Activated T-cell treated with anti-CD3 and anti-CD28 coated beads, Interleukin-2, amount 50 U/mL, for 24 hours (primary cell): ENCODE measurements at regions not wholly inside any gene's neighbourhood (a gene's known extent, or its start where the extent isn't known, plus 50 kb on each side); places are given as distances from the start of the nearest gene placed in this dataset.
"Not testable (repeated sequence)": the region's sequence is repeated elsewhere in the genome, so short reads cannot be mapped to it uniquely, and the experiment has no call there.

Experiments
- DNase-seq: peaks from one replicate; pipeline ENCODE4 v3.0.0-alpha.2; 2020
- H3K27ac Mint-ChIP-seq: 2 replicates; pipeline ENCODE4 v1.8.0; 2020; ENCODE audit warnings: mild to moderate bottlenecking, mixed read lengths
- H3K27me3 Mint-ChIP-seq: 2 replicates; pipeline ENCODE4 v1.8.0; 2020; ENCODE audit warnings: mixed read lengths
- H3K36me3 Mint-ChIP-seq: 2 replicates; pipeline ENCODE4 v1.8.0; 2020; ENCODE audit warnings: low read depth, mixed read lengths
- H3K4me1 Mint-ChIP-seq: 2 replicates; pipeline ENCODE4 v1.8.0; 2020; ENCODE audit warnings: low read depth, mixed read lengths
- H3K4me3 Mint-ChIP-seq: 2 replicates; pipeline ENCODE4 v1.8.0; 2020; ENCODE audit warnings: mild to moderate bottlenecking, moderate library complexity, mixed read lengths
- H3K9me3 Mint-ChIP-seq: 2 replicates; pipeline ENCODE4 v1.8.0; 2020; ENCODE audit warnings: mixed read lengths

GRCh38 chr15:93942269-93942694 lies 289.1 kb upstream of the MCTP2 start:
- Mint-ChIP-seq H3K27me3 (peaks cover 4% of the 10 kb centered on the region), H3K9me3 (no peaks in the 10 kb centered on the region), H3K4me3 (no peak overlapping the region), H3K4me1 (no peaks in the 10 kb centered on the region), H3K36me3 (no peaks in the 10 kb centered on the region), H3K27ac (no peak overlapping the region)
- DNase-seq = no peak

- Mint-ChIP-seq H3K27me3 (peaks cover 4% of the 10 kb centered on the region), H3K4me3 (no peak overlapping the region), H3K27ac (no peak overlapping the region), H3K36me3 (no peaks in the 10 kb centered on the region), H3K9me3 (no peaks in the 10 kb centered on the region), H3K4me1 (no peaks in the 10 kb centered on the region)
- no peak for DNase-seq
Measured at GRCh38 chr15:93941697-93942096, 289.7 kb upstream of the MCTP2 start.

GRCh38 chr15:93940226-93940625 lies 291.1 kb upstream of the MCTP2 start:
- H3K9me3 Mint-ChIP-seq = no peaks in the 10 kb centered on the region
- no peak overlapping the region for H3K27ac Mint-ChIP-seq
- no peak overlapping the region for H3K4me3 Mint-ChIP-seq
- no peaks in the 10 kb centered on the region for H3K36me3 Mint-ChIP-seq
- peaks cover 7% of the 10 kb centered on the region for H3K27me3 Mint-ChIP-seq
- DNase-seq = no peak
- H3K4me1 Mint-ChIP-seq = no peaks in the 10 kb centered on the region

GRCh38 chr15:93932164-93932776 lies 299.1 kb upstream of the MCTP2 start:
- Mint-ChIP-seq H3K4me3 (no peak overlapping the region), H3K36me3 (no peaks in the 10 kb centered on the region), H3K27me3 (peaks cover 17% of the 10 kb centered on the region), H3K9me3 (no peaks in the 10 kb centered on the region), H3K4me1 (no peaks in the 10 kb centered on the region), H3K27ac (no peak overlapping the region)
- no peak for DNase-seq

- H3K4me3 Mint-ChIP-seq = no peak overlapping the region
- H3K36me3 Mint-ChIP-seq = no peaks in the 10 kb centered on the region
- no peaks in the 10 kb centered on the region for H3K4me1 Mint-ChIP-seq
- no peak overlapping the region for H3K27ac Mint-ChIP-seq
- H3K27me3 Mint-ChIP-seq = peaks cover 15% of the 10 kb centered on the region
- no peak for DNase-seq
- no peaks in the 10 kb centered on the region for H3K9me3 Mint-ChIP-seq
Measured at GRCh38 chr15:93929375-93930094, 301.8 kb upstream of the MCTP2 start.

GRCh38 chr15:93920204-93920603 lies 311.2 kb upstream of the MCTP2 start:
- Mint-ChIP-seq H3K27ac (no peak overlapping the region), H3K27me3 (peaks cover under 1% of the 10 kb centered on the region), H3K4me1 (no peaks in the 10 kb centered on the region), H3K9me3 (peaks cover 6% of the 10 kb centered on the region), H3K4me3 (no peak overlapping the region), H3K36me3 (no peaks in the 10 kb centered on the region)
- no peak for DNase-seq

- not testable (repeated sequence) for H3K9me3 Mint-ChIP-seq, H3K36me3 Mint-ChIP-seq, H3K27me3 Mint-ChIP-seq, DNase-seq, H3K4me3 Mint-ChIP-seq, H3K4me1 Mint-ChIP-seq, H3K27ac Mint-ChIP-seq
Measured at GRCh38 chr15:93918801-93919200, 312.6 kb upstream of the MCTP2 start.

- H3K27ac Mint-ChIP-seq = no peak overlapping the region
- H3K27me3 Mint-ChIP-seq = peaks cover 4% of the 10 kb centered on the region
- H3K9me3 Mint-ChIP-seq = peaks cover 1% of the 10 kb centered on the region
- no peak overlapping the region for H3K4me3 Mint-ChIP-seq
- no peaks in the 10 kb centered on the region for H3K4me1 Mint-ChIP-seq
- DNase-seq = no peak
- no peaks in the 10 kb centered on the region for H3K36me3 Mint-ChIP-seq
Measured at GRCh38 chr15:93917181-93917580, 314.2 kb upstream of the MCTP2 start.

GRCh38 chr15:93913871-93914270 lies 317.5 kb upstream of the MCTP2 start:
- H3K4me3 Mint-ChIP-seq = no peak overlapping the region
- no peaks in the 10 kb centered on the region for H3K9me3 Mint-ChIP-seq
- peaks cover 9% of the 10 kb centered on the region for H3K27me3 Mint-ChIP-seq
- no peak overlapping the region for H3K27ac Mint-ChIP-seq
- DNase-seq = no peak
- no peaks in the 10 kb centered on the region for H3K4me1 Mint-ChIP-seq
- H3K36me3 Mint-ChIP-seq = no peaks in the 10 kb centered on the region

- no peaks in the 10 kb centered on the region for H3K9me3 Mint-ChIP-seq
- no peaks in the 10 kb centered on the region for H3K36me3 Mint-ChIP-seq
- H3K27me3 Mint-ChIP-seq = peaks cover 9% of the 10 kb centered on the region
- no peak for DNase-seq
- no peaks in the 10 kb centered on the region for H3K4me1 Mint-ChIP-seq
- no peak overlapping the region for H3K4me3 Mint-ChIP-seq
- no peak overlapping the region for H3K27ac Mint-ChIP-seq
Measured at GRCh38 chr15:93913310-93913709, 318.1 kb upstream of the MCTP2 start.

- Mint-ChIP-seq H3K4me3 (no peak overlapping the region), H3K36me3 (no peaks in the 10 kb centered on the region), H3K4me1 (no peaks in the 10 kb centered on the region), H3K27me3 (no peaks in the 10 kb centered on the region), H3K9me3 (no peaks in the 10 kb centered on the region), H3K27ac (no peak overlapping the region)
- DNase-seq = no peak
Measured at GRCh38 chr15:93900476-93901400, 330.6 kb upstream of the MCTP2 start.

GRCh38 chr15:93899817-93900216 lies 331.5 kb upstream of the MCTP2 start:
- no peaks in the 10 kb centered on the region for H3K36me3 Mint-ChIP-seq
- H3K27me3 Mint-ChIP-seq = no peaks in the 10 kb centered on the region
- H3K4me1 Mint-ChIP-seq = no peaks in the 10 kb centered on the region
- H3K4me3 Mint-ChIP-seq = no peak overlapping the region
- no peak for DNase-seq
- H3K9me3 Mint-ChIP-seq = no peaks in the 10 kb centered on the region
- H3K27ac Mint-ChIP-seq = no peak overlapping the region

- H3K9me3 Mint-ChIP-seq = no peaks in the 10 kb centered on the region
- DNase-seq = no peak
- H3K4me1 Mint-ChIP-seq = no peaks in the 10 kb centered on the region
- H3K27ac Mint-ChIP-seq = no peak overlapping the region
- no peak overlapping the region for H3K4me3 Mint-ChIP-seq
- no peaks in the 10 kb centered on the region for H3K36me3 Mint-ChIP-seq
- no peaks in the 10 kb centered on the region for H3K27me3 Mint-ChIP-seq
Measured at GRCh38 chr15:93897377-93897776, 334.0 kb upstream of the MCTP2 start.

GRCh38 chr15:93895976-93896770 lies 335.2 kb upstream of the MCTP2 start:
- Mint-ChIP-seq H3K27me3 (no peaks in the 10 kb centered on the region), H3K9me3 (no peaks in the 10 kb centered on the region), H3K4me3 (no peak overlapping the region), H3K4me1 (no peaks in the 10 kb centered on the region), H3K36me3 (no peaks in the 10 kb centered on the region), H3K27ac (no peak overlapping the region)
- DNase-seq = no peak
